HepG2 (cell line): ENCODE measurements at regions not wholly inside any gene's neighbourhood (a gene's known extent, or its start where the extent isn't known, plus 50 kb on each side); places are given as distances from the start of the nearest gene placed in this dataset.
A peak's percentile ranks its signal among the peaks of the same experiment; 100 is the strongest.

ENCODE experiments used
- ATAC-seq: fragments of 200-7000 bp; cut with Tn5 transposase; 3 replicates; pipeline ENCODE4 v1.9.1; 2020; ENCODE audit warnings: mild to moderate bottlenecking, moderate library complexity
- BruUV-seq: library from RNA; stranded (reverse); fragments of 400-500 nt; replicated peaks from 2 replicates; lab custom pipeline; 2021; lab: Mats Ljungman, UMichigan
- CTCF ChIA-PET: fragments of 300-600 bp; formaldehyde crosslinking; extraction: SDS; loops from one replicate; lab custom pipeline; 2021; ENCODE audit warnings: low total read pairs, inconsistent platforms, low intra/inter-chr PET ratio; lab: Yijun Ruan, JAX
- POLR2A ChIA-PET: fragments of 350-600 bp; sonication (Branson Sonifier 250); formaldehyde crosslinking; loops from one replicate; lab custom pipeline; 2020; ENCODE audit warnings: antibody characterized with exemption, inconsistent platforms; lab: Yijun Ruan, JAX
- DNase-seq: peaks from one replicate; pipeline ENCODE4 v3.0.0-alpha.2; 2015; ENCODE audit warnings: low spot score
- FAIRE-seq: peaks from 3 replicates; lab custom pipeline; 2011; peaks lifted over from hg19 to GRCh38; lab: Jason Lieb, UNC
- H2AFZ ChIP-seq: one replicate; pipeline ENCODE4 v1.6.1; 2011; ENCODE audit warnings: low read length, inconsistent platforms
- H3K27ac ChIP-seq: fragments of 300-600 bp; 3 replicates; pipeline ENCODE4 v1.8.0; 2011; ENCODE audit warnings: mixed run types, mild to moderate bottlenecking, mixed read lengths, low read length, inconsistent platforms; ENCODE audit not compliant: insufficient read depth; ENCODE audit errors: extremely low read length
- H3K27me3 ChIP-seq, 2 experiments: fragments of 200-600 bp in 1 of 2; 2 replicates in 1 of 2; 3 replicates in 1 of 2; pipeline versions ENCODE4 v1.6.0 to v1.8.0; 2011; ENCODE audit warnings: low read length in 2 of 2, mild to moderate bottlenecking in 2 of 2, moderate library complexity in 2 of 2, inconsistent platforms in 1 of 2; ENCODE audit not compliant: insufficient read depth in 2 of 2, control insufficient read depth in 1 of 2
- H3K36me3 ChIP-seq, 2 experiments: fragments of 200-600 bp in 1 of 2; replicated peaks in 1 of 2; 2 replicates in 1 of 2; 3 replicates in 1 of 2; pipeline versions ENCODE4 v1.5.1 to v1.8.0; 2011; ENCODE audit warnings: low read length in 2 of 2, inconsistent platforms in 1 of 2; ENCODE audit not compliant: insufficient read depth in 2 of 2, control insufficient read depth in 1 of 2
- H3K4me1 ChIP-seq: 2 replicates; pipeline ENCODE4 v1.5.1; 2012; ENCODE audit warnings: low read length, inconsistent platforms; ENCODE audit not compliant: insufficient read depth
- H3K4me2 ChIP-seq: 2 replicates; pipeline ENCODE4 v1.6.0; 2011; ENCODE audit warnings: low read depth, low read length, inconsistent platforms
- H3K4me3 ChIP-seq, 3 experiments: fragments of 200-600 bp in 1 of 3; sonication (generic), shearing (Covaris generic) in 1 of 3; replicated peaks in 1 of 3; 2 replicates each; pipeline ENCODE4 v1.5.1; 2011 to 2016; ENCODE audit warnings: low read length in 3 of 3, inconsistent platforms in 2 of 3, low read depth in 2 of 3, mild to moderate bottlenecking in 2 of 3, control low read depth in 1 of 3, mixed read lengths in 1 of 3; ENCODE audit not compliant: insufficient read depth in 1 of 3
- H3K79me2 ChIP-seq: one replicate; pipeline ENCODE4 v1.6.1; 2011; ENCODE audit warnings: low read length, inconsistent platforms; ENCODE audit not compliant: insufficient read depth
- H3K9ac ChIP-seq: 2 replicates; pipeline ENCODE4 v1.6.0; 2011; ENCODE audit warnings: mild to moderate bottlenecking, low read depth, low read length, inconsistent platforms; ENCODE audit not compliant: insufficient read depth
- H3K9me3 ChIP-seq: 2 replicates; pipeline ENCODE4 v1.5.1; 2012; ENCODE audit warnings: mild to moderate bottlenecking, low read length
- H4K20me1 ChIP-seq: 2 replicates; pipeline ENCODE4 v1.6.0; 2011; ENCODE audit warnings: inconsistent platforms, mild to moderate bottlenecking, low read length, moderate library complexity; ENCODE audit not compliant: insufficient read depth
- BORCS8-MEF2B ChIP-seq: sonication (generic); formaldehyde crosslinking; IDR thresholded peaks from 2 replicates; pipeline ENCODE4 v1.8.0; 2022; ENCODE audit warnings: mild to moderate bottlenecking, missing genetic modification reagents
- E2F2 ChIP-seq: sonication (generic); formaldehyde crosslinking; IDR thresholded peaks from 2 replicates; pipeline ENCODE4 v1.4.0; 2020; ENCODE audit warnings: missing genetic modification reagents, borderline replicate concordance
- ELF3 ChIP-seq: IDR thresholded peaks from 2 replicates; pipeline ENCODE4 v1.6.1; 2016; ENCODE audit warnings: missing genetic modification reagents, missing compliant biosample characterization
- GATAD1 ChIP-seq: IDR thresholded peaks from 2 replicates; pipeline ENCODE4 v1.6.1; 2016; ENCODE audit warnings: missing genetic modification reagents, missing compliant biosample characterization
- HNF4A ChIP-seq: sonication (generic); formaldehyde crosslinking; IDR thresholded peaks from 2 replicates; pipeline ENCODE4 v1.4.0; 2020; ENCODE audit warnings: missing genetic modification reagents
- HNRNPL ChIP-seq: fragments of 200-400 bp; formaldehyde crosslinking; IDR thresholded peaks from 2 replicates; pipeline ENCODE4 v1.6.1; 2017; ENCODE audit warnings: mild to moderate bottlenecking, low read depth, low read length
- MAFF ChIP-seq: IDR thresholded peaks from 2 replicates; pipeline ENCODE4 v1.6.1; 2011; ENCODE audit warnings: low read depth, low read length, improper control_type of control experiment
- MAFK ChIP-seq, 2 experiments: IDR thresholded peaks in 1 of 2; conservative IDR thresholded peaks in 1 of 2; 2 replicates each; pipeline ENCODE4 v1.6.1; 2011; ENCODE audit warnings: improper control_type of control experiment in 2 of 2, low read length in 2 of 2
- NFE2L2 ChIP-seq: fragments of 150-350 bp; IDR thresholded peaks from 2 replicates; pipeline ENCODE4 v1.6.1; 2014; ENCODE audit warnings: low read length
- PCBP1 ChIP-seq: fragments of 200-400 bp; formaldehyde crosslinking; IDR thresholded peaks from 2 replicates; pipeline ENCODE4 v1.6.1; 2017; ENCODE audit warnings: mild to moderate bottlenecking, low read depth, low read length, borderline replicate concordance
- ZFP37 ChIP-seq: sonication (generic); formaldehyde crosslinking; IDR thresholded peaks from 2 replicates; pipeline ENCODE4 v1.4.0; 2020; ENCODE audit warnings: missing genetic modification reagents, borderline replicate concordance
- ZNF142 ChIP-seq: sonication (generic); formaldehyde crosslinking; IDR thresholded peaks from 2 replicates; pipeline ENCODE4 v1.4.0; 2020; ENCODE audit warnings: missing genetic modification reagents
- ZNF468 ChIP-seq: sonication (generic); formaldehyde crosslinking; IDR thresholded peaks from 2 replicates; pipeline ENCODE4 v1.8.0; 2022; ENCODE audit warnings: mild to moderate bottlenecking, moderate library complexity, missing genetic modification reagents
- WGBS: methylation state at CpG from one replicate; pipeline ENCODE4 v1.1.6; 2017; ENCODE audit warnings: low lambda C conversion rate; 5-methylcytosine and 5-hydroxymethylcytosine counted together
- in situ Hi-C: cut with HindIII; loops from 2 replicates; pipeline ENCODE4 v1.10.0; 2017; ENCODE audit warnings: low pct_unique_long_range_greater_than_20kb; ENCODE audit not compliant: extremely low pct_ligation_motif_present
- intact Hi-C: fragments of 100-400 bp; cut with micrococcal nuclease; formaldehyde crosslinking; loops from one replicate; pipeline ENCODE4 v1.10.0; 2022; ENCODE audit not compliant: unreplicated experiment

GRCh38 chr2:7333189-7333765 is 416.1 kb downstream of the RNF144A start:
- Histone ChIP-seq H3K36me3 (no peaks in the 10 kb centered on the region), H3K4me2 (no peak overlapping the region), H3K4me3 (no peak overlapping the region), H3K27me3 (no peaks in the 10 kb centered on the region), H3K79me2 (no peaks in the 10 kb centered on the region), H2AFZ (no peak overlapping the region), H3K4me1 (no peaks in the 10 kb centered on the region), H3K9me3 (no peaks in the 10 kb centered on the region), H3K9ac (no peak overlapping the region), H3K27ac (no peak overlapping the region), H4K20me1 (no peaks in the 10 kb centered on the region)
- in situ Hi-C loops (no loop called here), intact Hi-C loops (no loop called here)
- POLR2A ChIA-PET, result no interaction called here
- FAIRE-seq (no peak), DNase-seq (no peak), ATAC-seq (no peak)
- no TSS peak for BruUV-seq
- 2% methylated on average over 2 of the region's 2 CpGs for WGBS
- TF ChIP-seq MAFF (peak; percentile 84), MAFK (conservative IDR thresholded peaks at IDR 0.05 in 1 of 2, IDR thresholded peaks at IDR 0.05 in 1 of 2; ENCODE audit: low read length in 2 of 2) (peak; percentile 89 to 92), ZNF468 (CRISPR knock-in tag) (no peak), GATAD1 (no peak), NFE2L2 (peak; percentile 82)
- CTCF ChIA-PET, result no interaction called here

- Histone ChIP-seq H4K20me1 (no peaks in the 10 kb centered on the region), H3K36me3 (no peaks in the 10 kb centered on the region), H3K4me3 (no peak overlapping the region), H3K27ac (no peak overlapping the region), H2AFZ (no peak overlapping the region), H3K9me3 (no peaks in the 10 kb centered on the region), H3K27me3 (no peaks in the 10 kb centered on the region), H3K4me2 (no peak overlapping the region), H3K9ac (no peak overlapping the region), H3K4me1 (no peaks in the 10 kb centered on the region), H3K79me2 (no peaks in the 10 kb centered on the region)
- BruUV-seq, result no TSS peak
- FAIRE-seq (no peak), ATAC-seq (no peak), DNase-seq (no peak)
- intact Hi-C loops, result no loop called here
- ChIA-PET CTCF (no interaction called here), POLR2A (no interaction called here)
- WGBS, result 41% methylated on average over 5 of the region's 5 CpGs
- in situ Hi-C loops, result no loop called here
- TF ChIP-seq PCBP1, result no peak
- TF ChIP-seq BORCS8-MEF2B (CRISPR knock-in tag), result no peak
- TF ChIP-seq HNRNPL, result no peak
- no peak for TF ChIP-seq ZFP37
- TF ChIP-seq E2F2 (CRISPR knock-in tag), result no peak
- no peak for TF ChIP-seq ELF3 (CRISPR knock-in tag)
- no peak for TF ChIP-seq HNF4A (CRISPR knock-in tag)
- TF ChIP-seq ZNF142 (CRISPR knock-in tag), result no peak
These were observed 416.8 kb downstream of the RNF144A start for GRCh38 chr2:7333960-7334493.
